Breast epithelium (tissue), 4 donors: ENCODE measurements at regions not wholly inside any gene's neighbourhood (a gene's known extent, or its start where the extent isn't known, plus 50 kb on each side); places are given as distances from the start of the nearest gene placed in this dataset.
A peak's percentile ranks its signal among the peaks of the same experiment; 100 is the strongest.

Source experiments
- DNase-seq, 2 donors: peaks; one replicate each; pipeline ENCODE4 v3.0.0-alpha.2; 2019; ENCODE audit warnings: low spot score in 2 of 2
- H3K27ac ChIP-seq, 2 donors: fragments of 200-600 bp; sonication (generic) in 1 of 2; one replicate each; pipeline ENCODE4 v1.5.1; 2016 to 2019; ENCODE audit warnings: mild to moderate bottlenecking in 1 of 2
- H3K27me3 ChIP-seq, 2 donors: fragments of 200-600 bp; sonication (generic) in 1 of 2; one replicate each; pipeline versions ENCODE4 v1.5.1 to v1.6.0; 2017 to 2019; ENCODE audit warnings: control low read depth in 1 of 2, mild to moderate bottlenecking in 1 of 2
- H3K36me3 ChIP-seq: fragments of 200-600 bp; one replicate; pipeline ENCODE4 v1.5.1; 2019
- H3K4me1 ChIP-seq, 2 donors: fragments of 200-600 bp; sonication (generic); one replicate each; pipeline ENCODE4 v1.5.1; 2016 to 2019; ENCODE audit warnings: control low read depth in 1 of 2
- H3K4me3 ChIP-seq, 3 donors: fragments of 200-600 bp; sonication (generic); 1 replicate in 2 of 3; 2 replicates in 1 of 3; pipeline ENCODE4 v1.5.1; 2016 to 2019; ENCODE audit warnings: mild to moderate bottlenecking in 3 of 3, moderate library complexity in 2 of 3
- H3K9me3 ChIP-seq, 2 donors: fragments of 200-600 bp; sonication (generic) in 1 of 2; one replicate each; pipeline ENCODE4 v1.5.1; 2016 to 2019; ENCODE audit warnings: control low read depth in 1 of 2
- POLR2A ChIP-seq: fragments of 450-650 bp; IDR thresholded peaks from one replicate; pipeline ENCODE4 v1.6.1; 2016; ENCODE audit warnings: antibody characterized with exemption, mild to moderate bottlenecking, moderate library complexity
- POLR2AphosphoS5 ChIP-seq, 3 donors: sonication (generic); formaldehyde crosslinking; IDR thresholded peaks; one replicate each; pipeline ENCODE4 v1.6.1; 2017; ENCODE audit warnings: antibody characterized with exemption in 3 of 3
- intact Hi-C: fragments of 100-400 bp; cut with DNase I; formaldehyde crosslinking; loops from one replicate; pipeline ENCODE4 v1.15.1; 2023; ENCODE audit warnings: low total_unique reads
- TF ChIP-seq, protein P1 (sequence below), 3 donors: fragments of 450-650 bp; IDR thresholded peaks; one replicate each; pipeline ENCODE4 v1.5.1; 2016 to 2017; ENCODE audit warnings: antibody characterized with exemption in 3 of 3, mild to moderate bottlenecking in 3 of 3, moderate library complexity in 3 of 3

DNA sequence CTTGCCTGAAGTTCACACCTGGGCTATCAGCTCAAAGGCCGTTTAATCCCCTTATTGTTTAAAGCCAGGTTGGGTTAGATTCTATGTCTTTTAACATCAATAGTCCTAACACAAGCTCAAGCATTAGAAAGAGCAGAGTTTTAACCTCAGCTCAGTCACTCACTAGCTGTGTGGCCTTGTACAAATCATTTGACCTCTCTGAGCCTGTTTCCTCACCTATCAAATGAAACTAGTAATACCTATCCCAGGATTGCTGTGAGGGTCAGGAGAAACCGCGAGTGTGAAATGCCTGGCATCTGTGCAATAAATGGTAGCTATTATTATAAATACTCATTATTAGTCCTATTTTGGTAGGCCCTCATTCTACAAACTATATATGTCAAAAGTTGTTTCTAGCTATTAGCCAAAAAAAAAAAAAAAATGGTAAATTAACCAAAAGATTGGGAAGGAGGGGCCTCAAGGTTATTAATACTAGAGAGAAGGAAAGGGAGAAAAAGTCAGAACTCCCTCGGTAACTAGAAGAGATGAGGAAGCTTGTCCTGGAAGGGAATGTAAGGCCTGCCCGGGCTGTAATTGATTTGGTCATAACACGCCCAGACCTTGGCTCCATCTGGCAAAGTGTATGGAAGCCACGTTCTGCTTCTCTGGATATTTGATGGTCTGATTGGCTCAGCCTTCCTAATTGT, 510.5 kb upstream of the PROK2 start:
- DNase-seq: no peak
- peaks cover 0 to 4% of the 10 kb centered on the region in 2 donors for H3K4me1 ChIP-seq
- no peaks in the 10 kb centered on the region for H3K36me3 ChIP-seq
- TF ChIP-seq POLR2AphosphoS5 (IDR thresholded peaks at IDR 0.05): no peak
- TF ChIP-seq, protein P1, sequence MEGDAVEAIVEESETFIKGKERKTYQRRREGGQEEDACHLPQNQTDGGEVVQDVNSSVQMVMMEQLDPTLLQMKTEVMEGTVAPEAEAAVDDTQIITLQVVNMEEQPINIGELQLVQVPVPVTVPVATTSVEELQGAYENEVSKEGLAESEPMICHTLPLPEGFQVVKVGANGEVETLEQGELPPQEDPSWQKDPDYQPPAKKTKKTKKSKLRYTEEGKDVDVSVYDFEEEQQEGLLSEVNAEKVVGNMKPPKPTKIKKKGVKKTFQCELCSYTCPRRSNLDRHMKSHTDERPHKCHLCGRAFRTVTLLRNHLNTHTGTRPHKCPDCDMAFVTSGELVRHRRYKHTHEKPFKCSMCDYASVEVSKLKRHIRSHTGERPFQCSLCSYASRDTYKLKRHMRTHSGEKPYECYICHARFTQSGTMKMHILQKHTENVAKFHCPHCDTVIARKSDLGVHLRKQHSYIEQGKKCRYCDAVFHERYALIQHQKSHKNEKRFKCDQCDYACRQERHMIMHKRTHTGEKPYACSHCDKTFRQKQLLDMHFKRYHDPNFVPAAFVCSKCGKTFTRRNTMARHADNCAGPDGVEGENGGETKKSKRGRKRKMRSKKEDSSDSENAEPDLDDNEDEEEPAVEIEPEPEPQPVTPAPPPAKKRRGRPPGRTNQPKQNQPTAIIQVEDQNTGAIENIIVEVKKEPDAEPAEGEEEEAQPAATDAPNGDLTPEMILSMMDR (IDR thresholded peaks at IDR 0.05): no peak
- TF ChIP-seq POLR2A: no peak
- intact Hi-C loops: no loop called here
- no peak overlapping the region for H3K27ac ChIP-seq
- no peaks in the 10 kb centered on the region for H3K27me3 ChIP-seq
- H3K4me3 ChIP-seq: no peak overlapping the region
- H3K9me3 ChIP-seq: no peaks in the 10 kb centered on the region

DNA sequence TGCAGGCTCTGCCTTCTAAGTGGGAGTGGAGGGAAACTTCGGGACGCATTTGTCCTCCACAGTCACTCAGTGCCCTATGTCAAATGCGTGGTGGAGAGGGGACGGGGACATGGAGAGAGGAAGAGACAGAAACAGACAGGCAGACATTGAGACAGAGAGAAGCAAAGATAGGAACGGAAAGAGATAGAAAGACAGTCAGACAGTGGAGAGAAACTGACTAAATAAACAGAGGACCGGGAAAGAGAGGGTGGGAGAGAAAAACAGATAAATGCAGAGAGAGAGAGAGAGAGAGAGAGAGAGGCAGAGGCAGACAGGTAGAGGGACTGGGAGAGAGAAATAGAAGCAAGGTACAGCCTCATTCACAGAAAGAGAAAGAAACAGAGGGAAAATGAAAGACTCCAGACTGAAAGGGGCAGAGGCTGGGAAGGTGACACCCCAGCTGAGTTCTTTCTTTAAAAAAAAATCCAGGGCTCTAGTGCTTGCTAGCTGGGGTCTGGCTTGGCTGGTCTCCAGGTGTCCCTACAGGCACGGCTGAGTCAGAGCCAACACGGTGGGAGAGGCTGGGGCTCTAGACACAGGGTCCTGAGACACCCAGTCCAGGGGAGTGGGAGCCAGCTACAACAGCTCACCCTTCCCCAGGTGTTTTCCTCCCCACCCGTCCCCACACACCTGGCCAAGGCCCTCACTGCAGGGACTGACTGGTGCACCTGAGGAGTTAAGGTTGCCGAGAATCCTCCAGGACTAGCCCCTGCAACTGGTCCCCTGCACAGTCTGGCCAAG, 506.1 kb upstream of the PROK2 start:
- no peaks in the 10 kb centered on the region for H3K27me3 ChIP-seq
- intact Hi-C loops: no loop called here
- peaks cover 0 to 15% of the 10 kb centered on the region in 2 donors for H3K4me1 ChIP-seq
- no peak overlapping the region for H3K4me3 ChIP-seq
- H3K27ac ChIP-seq: no peak overlapping the region
- no peak for DNase-seq
- no peaks in the 10 kb centered on the region for H3K36me3 ChIP-seq
- H3K9me3 ChIP-seq: no peaks in the 10 kb centered on the region
- no peak for TF ChIP-seq POLR2A
- TF ChIP-seq, protein P1 (IDR thresholded peaks at IDR 0.05): no peak

DNA sequence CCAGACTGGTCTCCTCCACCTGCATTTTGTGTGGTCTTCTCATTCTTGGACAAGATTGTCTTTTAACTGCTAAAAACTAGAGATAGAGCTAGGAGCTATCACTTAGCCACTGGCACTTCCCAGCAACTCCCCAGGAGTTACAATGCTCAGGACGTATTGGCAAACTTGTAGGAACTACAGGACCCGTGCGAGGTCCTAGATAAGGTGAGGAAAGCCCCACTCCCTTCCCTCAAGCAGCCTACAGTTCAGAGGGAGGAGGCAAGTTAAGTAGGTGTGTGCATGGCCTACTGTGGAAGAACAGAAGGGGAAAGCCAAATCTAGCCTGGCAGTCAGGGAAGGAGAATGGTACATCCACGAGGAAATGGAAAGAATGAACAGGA, 504.7 kb upstream of the PROK2 start:
- H3K4me1 ChIP-seq: peaks cover 0 to 15% of the 10 kb centered on the region in 2 donors
- H3K9me3 ChIP-seq: no peaks in the 10 kb centered on the region
- intact Hi-C loops: no loop called here
- TF ChIP-seq, protein P1 (IDR thresholded peaks at IDR 0.05): no peak
- TF ChIP-seq POLR2AphosphoS5 (IDR thresholded peaks at IDR 0.05) (no peak), POLR2A (no peak)
- H3K27ac ChIP-seq: peak overlapping the region; percentile 52 to 56
- no peaks in the 10 kb centered on the region for H3K36me3 ChIP-seq
- DNase-seq: no peak
- H3K4me3 ChIP-seq: peak overlapping the region in 2 of 3 donors; percentile 15 to 41
- no peaks in the 10 kb centered on the region for H3K27me3 ChIP-seq

DNA sequence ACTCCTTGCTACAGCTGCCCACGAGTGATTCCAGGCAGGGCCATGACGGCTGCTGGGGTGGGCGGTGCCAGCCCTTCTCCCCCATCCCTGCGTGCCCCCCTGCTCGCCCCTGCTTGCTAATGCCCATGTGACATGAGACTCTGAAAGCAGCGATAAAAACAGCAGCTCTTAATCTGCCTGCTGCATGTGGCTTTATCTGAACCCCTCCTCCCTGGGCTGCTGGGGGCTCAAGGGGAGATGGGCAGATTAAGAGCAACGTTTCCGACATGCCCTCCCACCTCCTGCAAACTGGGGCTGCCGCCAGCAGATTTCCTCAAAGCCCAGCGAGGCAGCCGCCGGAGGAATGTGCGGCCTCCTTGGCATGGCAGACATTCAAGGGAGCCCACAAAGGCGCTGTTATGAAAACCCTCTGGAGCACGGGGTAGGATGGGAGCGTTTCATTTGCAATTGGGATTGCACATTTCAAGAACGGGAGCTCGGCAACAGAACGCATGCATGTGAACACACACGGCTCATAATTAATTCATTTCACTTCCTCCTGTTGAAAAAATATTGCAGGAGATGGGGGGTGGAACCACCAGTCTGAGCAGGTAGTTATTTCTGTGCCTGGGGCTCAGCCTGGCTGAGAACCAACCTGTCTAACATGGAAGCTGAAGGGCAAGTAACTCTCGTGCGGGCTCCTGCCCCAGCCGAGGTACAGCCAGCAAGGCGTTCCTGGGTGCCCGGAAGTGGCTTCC, 504.2 kb upstream of the PROK2 start:
- Histone ChIP-seq H3K27me3 (no peaks in the 10 kb centered on the region), H3K36me3 (no peaks in the 10 kb centered on the region), H3K27ac (peak overlapping the region; percentile 52 to 56), H3K4me3 (peak overlapping the region in 2 of 3 donors; percentile 15 to 41), H3K4me1 (peaks cover 0 to 15% of the 10 kb centered on the region in 2 donors), H3K9me3 (no peaks in the 10 kb centered on the region)
- intact Hi-C loops: no loop called here
- DNase-seq: peak; percentile 75 to 87
- TF ChIP-seq POLR2AphosphoS5 (IDR thresholded peaks at IDR 0.05): peak in 2 of 3 donors; percentile 24 to 29
- TF ChIP-seq, protein P1 (IDR thresholded peaks at IDR 0.05): no peak
